ENCODE measurements at regions not wholly inside any gene's neighbourhood (a gene's known extent, or its start where the extent isn't known, plus 50 kb on each side); places are given as distances from the start of the nearest gene placed in this dataset.

GRCh38 chr9:120312031-120312430, 267.9 kb downstream of the CDK5RAP2 start:
- intact Hi-C loops (cut with micrococcal nuclease; ENCODE audit: unreplicated experiment): no loop called here
- Histone ChIP-seq H3K9me3 (ENCODE audit: control insufficient read depth, insufficient read depth, low read depth, low read length) (no peaks in the 10 kb centered on the region), H3K4me1 (ENCODE audit: control insufficient read depth, insufficient read depth, low read length) (no peaks in the 10 kb centered on the region), H3K36me3 (ENCODE audit: control insufficient read depth, insufficient read depth, low read length) (no peaks in the 10 kb centered on the region), H3K27me3 (ENCODE audit: control insufficient read depth, insufficient read depth, low read length) (no peaks in the 10 kb centered on the region), H3K27ac (ENCODE audit: low read length) (no peak overlapping the region), H3K4me3 (ENCODE audit: low read depth in 2 of 2, low read length in 2 of 2) (no peak overlapping the region)
- ATAC-seq (no peak), DNase-seq (ENCODE audit: low read depth, low spot score) (no peak)
- BruUV-seq (replicated peaks): no TSS peak
- in situ Hi-C loops (cut with HindIII; ENCODE audit: low pct_unique_long_range_greater_than_20kb, low sequenced_read_pairs): no loop called here
- TF ChIP-seq CTCF (IDR thresholded peaks at IDR 0.05): no peak
- no peak for TF ChIP-seq POLR2AphosphoS5 (IDR thresholded peaks at IDR 0.05; ENCODE audit: low read depth, low read length)
- TF ChIP-seq TCF7L2 (IDR thresholded peaks at IDR 0.05; ENCODE audit: low read depth, low read length): no peak
- TF ChIP-seq, protein P1, sequence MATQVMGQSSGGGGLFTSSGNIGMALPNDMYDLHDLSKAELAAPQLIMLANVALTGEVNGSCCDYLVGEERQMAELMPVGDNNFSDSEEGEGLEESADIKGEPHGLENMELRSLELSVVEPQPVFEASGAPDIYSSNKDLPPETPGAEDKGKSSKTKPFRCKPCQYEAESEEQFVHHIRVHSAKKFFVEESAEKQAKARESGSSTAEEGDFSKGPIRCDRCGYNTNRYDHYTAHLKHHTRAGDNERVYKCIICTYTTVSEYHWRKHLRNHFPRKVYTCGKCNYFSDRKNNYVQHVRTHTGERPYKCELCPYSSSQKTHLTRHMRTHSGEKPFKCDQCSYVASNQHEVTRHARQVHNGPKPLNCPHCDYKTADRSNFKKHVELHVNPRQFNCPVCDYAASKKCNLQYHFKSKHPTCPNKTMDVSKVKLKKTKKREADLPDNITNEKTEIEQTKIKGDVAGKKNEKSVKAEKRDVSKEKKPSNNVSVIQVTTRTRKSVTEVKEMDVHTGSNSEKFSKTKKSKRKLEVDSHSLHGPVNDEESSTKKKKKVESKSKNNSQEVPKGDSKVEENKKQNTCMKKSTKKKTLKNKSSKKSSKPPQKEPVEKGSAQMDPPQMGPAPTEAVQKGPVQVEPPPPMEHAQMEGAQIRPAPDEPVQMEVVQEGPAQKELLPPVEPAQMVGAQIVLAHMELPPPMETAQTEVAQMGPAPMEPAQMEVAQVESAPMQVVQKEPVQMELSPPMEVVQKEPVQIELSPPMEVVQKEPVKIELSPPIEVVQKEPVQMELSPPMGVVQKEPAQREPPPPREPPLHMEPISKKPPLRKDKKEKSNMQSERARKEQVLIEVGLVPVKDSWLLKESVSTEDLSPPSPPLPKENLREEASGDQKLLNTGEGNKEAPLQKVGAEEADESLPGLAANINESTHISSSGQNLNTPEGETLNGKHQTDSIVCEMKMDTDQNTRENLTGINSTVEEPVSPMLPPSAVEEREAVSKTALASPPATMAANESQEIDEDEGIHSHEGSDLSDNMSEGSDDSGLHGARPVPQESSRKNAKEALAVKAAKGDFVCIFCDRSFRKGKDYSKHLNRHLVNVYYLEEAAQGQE (IDR thresholded peaks at IDR 0.05; ENCODE audit: insufficient read depth in 1 of 2, low read depth in 2 of 2, low read length in 1 of 2): no peak
- no peak for TF ChIP-seq SIN3A (IDR thresholded peaks at IDR 0.05; ENCODE audit: borderline replicate concordance, insufficient read depth, low read depth, low read length)
- ChIA-PET CTCF (no interaction called here), POLR2A (no interaction called here)

DNA sequence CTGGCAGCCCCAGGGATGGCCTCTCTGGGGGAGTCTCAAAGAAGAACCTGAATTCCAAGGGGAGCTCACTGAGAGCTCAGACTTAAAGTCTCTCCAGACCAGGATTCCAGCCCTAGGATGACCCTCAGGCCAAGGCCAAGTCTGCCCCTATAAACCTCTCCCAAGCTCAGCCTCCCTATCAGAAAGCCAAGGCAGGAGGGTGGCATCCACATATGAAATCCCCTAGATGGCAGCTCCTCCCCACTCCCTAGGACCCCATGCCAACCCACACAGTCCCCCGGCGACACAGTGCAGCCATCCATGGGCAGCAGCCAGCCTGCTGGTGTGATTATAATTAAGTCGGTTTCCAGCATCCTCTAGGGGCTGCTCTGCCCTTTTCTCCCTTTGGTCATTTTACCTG, 269.9 kb downstream of the CDK5RAP2 start:
- Histone ChIP-seq H3K27ac (ENCODE audit: low read length) (no peak overlapping the region), H3K36me3 (ENCODE audit: control insufficient read depth, insufficient read depth, low read length) (no peaks in the 10 kb centered on the region), H3K4me1 (ENCODE audit: control insufficient read depth, insufficient read depth, low read length) (no peaks in the 10 kb centered on the region), H3K4me3 (ENCODE audit: low read depth in 2 of 2, low read length in 2 of 2) (no peak overlapping the region), H3K27me3 (ENCODE audit: control insufficient read depth, insufficient read depth, low read length) (no peaks in the 10 kb centered on the region), H3K9me3 (ENCODE audit: control insufficient read depth, insufficient read depth, low read depth, low read length) (no peaks in the 10 kb centered on the region)
- no TSS peak for BruUV-seq (replicated peaks)
- intact Hi-C loops (cut with micrococcal nuclease; ENCODE audit: unreplicated experiment) (no loop called here), in situ Hi-C loops (cut with HindIII; ENCODE audit: low pct_unique_long_range_greater_than_20kb, low sequenced_read_pairs) (no loop called here)
- POLR2A ChIA-PET: no interaction called here
- CTCF ChIA-PET: no interaction called here
- ATAC-seq: no peak
- no peak for DNase-seq (ENCODE audit: low read depth, low spot score)
- TF ChIP-seq CTCF (IDR thresholded peaks at IDR 0.05) (no peak), TCF7L2 (IDR thresholded peaks at IDR 0.05; ENCODE audit: low read depth, low read length) (no peak), POLR2AphosphoS5 (IDR thresholded peaks at IDR 0.05; ENCODE audit: low read depth, low read length) (no peak), SIN3A (IDR thresholded peaks at IDR 0.05; ENCODE audit: borderline replicate concordance, insufficient read depth, low read depth, low read length) (no peak)
- TF ChIP-seq, protein P1 (IDR thresholded peaks at IDR 0.05; ENCODE audit: insufficient read depth in 1 of 2, low read depth in 2 of 2, low read length in 1 of 2): no peak
